ENCODE measurements at regions not wholly inside any gene's neighbourhood (a gene's known extent, or its start where the extent isn't known, plus 50 kb on each side); places are given as distances from the start of the nearest gene placed in this dataset.

DNA sequence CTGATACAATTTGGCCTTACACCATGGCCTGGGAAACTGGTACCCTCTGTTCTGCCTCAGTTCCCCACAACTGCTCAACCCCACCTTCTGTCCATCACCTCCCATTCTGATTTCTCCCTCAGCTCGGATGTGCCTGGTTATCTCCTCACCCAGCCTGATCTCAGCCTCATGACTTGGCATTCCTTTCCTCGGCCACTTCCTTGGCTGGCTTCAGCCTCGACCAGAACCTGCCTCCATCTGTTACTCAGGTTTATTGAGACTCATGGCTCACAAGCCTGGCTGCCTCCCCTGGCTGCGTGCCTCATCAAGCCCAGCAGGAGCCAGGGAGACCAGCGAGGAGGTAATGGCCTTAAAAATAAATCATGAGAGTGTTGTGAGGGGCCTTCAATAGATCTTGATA lies 356.2 kb upstream of the SPRED2 start:
- Histone ChIP-seq H3K27me3 (ENCODE audit: control insufficient read depth, insufficient read depth, low read length) (peaks cover 2% of the 10 kb centered on the region), H2BK120ac (ENCODE audit: low read depth, low read length) (no peak overlapping the region), H3K23ac (ENCODE audit: low read depth, low read length) (no peak overlapping the region), H3K4me1 (ENCODE audit: control insufficient read depth, insufficient read depth, low read length) (no peaks in the 10 kb centered on the region), H3K36me3 (ENCODE audit: control insufficient read depth, insufficient read depth, low read length) (no peaks in the 10 kb centered on the region), H2AK5ac (ENCODE audit: low read depth, low read length) (no peak overlapping the region), H3K9me1 (ENCODE audit: insufficient read depth, low read length) (no peaks in the 10 kb centered on the region), H4K5ac (ENCODE audit: low read depth, low read length) (no peak overlapping the region), H3K9ac (ENCODE audit: low read depth, low read length) (no peak overlapping the region), H2BK5ac (ENCODE audit: low read depth, low read length, poor library complexity, severe bottlenecking) (no peak overlapping the region), H2BK15ac (ENCODE audit: low read depth, low read length) (no peak overlapping the region), H4K20me1 (ENCODE audit: insufficient read depth, low read length) (no peaks in the 10 kb centered on the region), H3K27ac (ENCODE audit: insufficient read depth, low read length) (no peak overlapping the region), H3K4me3 (ENCODE audit: insufficient read depth, low read depth, low read length) (no peak overlapping the region), H3K18ac (ENCODE audit: low read depth, low read length) (no peak overlapping the region), H3K4me2 (ENCODE audit: low read depth, low read length) (no peak overlapping the region), H3K4ac (ENCODE audit: low read depth, low read length) (no peak overlapping the region), H4K8ac (ENCODE audit: low read depth in 2 of 2, low read length in 2 of 2) (no peak overlapping the region), H2BK20ac (ENCODE audit: low read depth, low read length) (no peak overlapping the region), H3K14ac (replicated peaks; ENCODE audit: low read depth, low read length) (no peak overlapping the region), H4K91ac (ENCODE audit: insufficient read depth, low read depth, low read length) (no peak overlapping the region), H3K9me3 (ENCODE audit: control insufficient read depth, insufficient read depth, low read length) (no peaks in the 10 kb centered on the region), H2AFZ (replicated peaks; ENCODE audit: low read length, poor library complexity) (no peak overlapping the region), H3K79me1 (ENCODE audit: low read depth in 1 of 2, low read length in 2 of 2) (no peaks in the 10 kb centered on the region), H2AK9ac (replicated peaks; ENCODE audit: low read depth, low read length, poor library complexity) (no peak overlapping the region), H3K56ac (ENCODE audit: extremely low read depth, insufficient read depth, low read length) (no peak overlapping the region)
- in situ Hi-C loops (cut with MboI; ENCODE audit: low sequenced_read_pairs), result no loop called here
- no CpG with 5 or more reads among the region's 5 CpGs for WGBS, 2 experiments (ENCODE audit: extremely low coverage in 2 of 2, insufficient read length in 1 of 2)
- no TSS peak for BruUV-seq (replicated peaks)
- DNase-seq (no peak), ATAC-seq (ENCODE audit: low read depth) (no peak)
- CTCF ChIA-PET, result interaction anchor here (0.6 kb wide), 1 partner anchor 638 kb away, joined by 3 read pairs; no protein-coding TSS in a partner anchor
- intact Hi-C loops (cut with micrococcal nuclease), result no loop called here
- TF ChIP-seq CEBPB (IDR thresholded peaks at IDR 0.05; ENCODE audit: low read depth, low read length), result no peak
- no peak for TF ChIP-seq BHLHE40 (IDR thresholded peaks at IDR 0.05; ENCODE audit: low read depth, low read length)
- TF ChIP-seq, protein P1, sequence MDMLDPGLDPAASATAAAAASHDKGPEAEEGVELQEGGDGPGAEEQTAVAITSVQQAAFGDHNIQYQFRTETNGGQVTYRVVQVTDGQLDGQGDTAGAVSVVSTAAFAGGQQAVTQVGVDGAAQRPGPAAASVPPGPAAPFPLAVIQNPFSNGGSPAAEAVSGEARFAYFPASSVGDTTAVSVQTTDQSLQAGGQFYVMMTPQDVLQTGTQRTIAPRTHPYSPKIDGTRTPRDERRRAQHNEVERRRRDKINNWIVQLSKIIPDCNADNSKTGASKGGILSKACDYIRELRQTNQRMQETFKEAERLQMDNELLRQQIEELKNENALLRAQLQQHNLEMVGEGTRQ (IDR thresholded peaks at IDR 0.05; ENCODE audit: low read depth, low read length), result no peak
- TF ChIP-seq MXI1 (IDR thresholded peaks at IDR 0.05; ENCODE audit: borderline replicate concordance, low read depth, low read length), result no peak
- no peak for TF ChIP-seq RAD21 (IDR thresholded peaks at IDR 0.05; ENCODE audit: low read length)
- TF ChIP-seq, protein P2, sequence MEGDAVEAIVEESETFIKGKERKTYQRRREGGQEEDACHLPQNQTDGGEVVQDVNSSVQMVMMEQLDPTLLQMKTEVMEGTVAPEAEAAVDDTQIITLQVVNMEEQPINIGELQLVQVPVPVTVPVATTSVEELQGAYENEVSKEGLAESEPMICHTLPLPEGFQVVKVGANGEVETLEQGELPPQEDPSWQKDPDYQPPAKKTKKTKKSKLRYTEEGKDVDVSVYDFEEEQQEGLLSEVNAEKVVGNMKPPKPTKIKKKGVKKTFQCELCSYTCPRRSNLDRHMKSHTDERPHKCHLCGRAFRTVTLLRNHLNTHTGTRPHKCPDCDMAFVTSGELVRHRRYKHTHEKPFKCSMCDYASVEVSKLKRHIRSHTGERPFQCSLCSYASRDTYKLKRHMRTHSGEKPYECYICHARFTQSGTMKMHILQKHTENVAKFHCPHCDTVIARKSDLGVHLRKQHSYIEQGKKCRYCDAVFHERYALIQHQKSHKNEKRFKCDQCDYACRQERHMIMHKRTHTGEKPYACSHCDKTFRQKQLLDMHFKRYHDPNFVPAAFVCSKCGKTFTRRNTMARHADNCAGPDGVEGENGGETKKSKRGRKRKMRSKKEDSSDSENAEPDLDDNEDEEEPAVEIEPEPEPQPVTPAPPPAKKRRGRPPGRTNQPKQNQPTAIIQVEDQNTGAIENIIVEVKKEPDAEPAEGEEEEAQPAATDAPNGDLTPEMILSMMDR (conservative IDR thresholded peaks at IDR 0.05; ENCODE audit: low read depth, low read length), result no peak
- TF ChIP-seq MAZ (IDR thresholded peaks at IDR 0.05; ENCODE audit: borderline replicate concordance, low read depth, low read length), result no peak
- no peak for TF ChIP-seq RFX5 (IDR thresholded peaks at IDR 0.05; ENCODE audit: low read depth, low read length)
- TF ChIP-seq MAFK (IDR thresholded peaks at IDR 0.05; ENCODE audit: low read depth, low read length), result no peak
- TF ChIP-seq, protein P3, sequence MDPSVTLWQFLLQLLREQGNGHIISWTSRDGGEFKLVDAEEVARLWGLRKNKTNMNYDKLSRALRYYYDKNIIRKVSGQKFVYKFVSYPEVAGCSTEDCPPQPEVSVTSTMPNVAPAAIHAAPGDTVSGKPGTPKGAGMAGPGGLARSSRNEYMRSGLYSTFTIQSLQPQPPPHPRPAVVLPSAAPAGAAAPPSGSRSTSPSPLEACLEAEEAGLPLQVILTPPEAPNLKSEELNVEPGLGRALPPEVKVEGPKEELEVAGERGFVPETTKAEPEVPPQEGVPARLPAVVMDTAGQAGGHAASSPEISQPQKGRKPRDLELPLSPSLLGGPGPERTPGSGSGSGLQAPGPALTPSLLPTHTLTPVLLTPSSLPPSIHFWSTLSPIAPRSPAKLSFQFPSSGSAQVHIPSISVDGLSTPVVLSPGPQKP (IDR thresholded peaks at IDR 0.05; ENCODE audit: borderline replicate concordance, low read depth, low read length), result no peak
- TF ChIP-seq RCOR1 (IDR thresholded peaks at IDR 0.05; ENCODE audit: insufficient replicate concordance, low read length), result no peak
- TF ChIP-seq SMC3 (IDR thresholded peaks at IDR 0.05; ENCODE audit: low read depth, low read length), result no peak
- no peak for TF ChIP-seq CHD1 (IDR thresholded peaks at IDR 0.05; ENCODE audit: low read depth, low read length)
- TF ChIP-seq FOS (IDR thresholded peaks at IDR 0.05; ENCODE audit: low read depth, low read length), result no peak
- no peak for TF ChIP-seq NFE2L2 (IDR thresholded peaks at IDR 0.05; ENCODE audit: low read depth, low read length)
- TF ChIP-seq POLR2A (IDR thresholded peaks at IDR 0.05; ENCODE audit: low read depth, low read length), result no peak
- POLR2A ChIA-PET (ENCODE audit: unreplicated experiment), result no interaction called here
- dilution Hi-C loops (cut with HindIII; ENCODE audit: low sequenced_read_pairs, unreplicated experiment), result no loop called here

Measured in IMR-90 (cell line).